ENCODE measurements at regions not wholly inside any gene's neighbourhood (a gene's known extent, or its start where the extent isn't known, plus 50 kb on each side); places are given as distances from the start of the nearest gene placed in this dataset.

GRCh38 chr9:105076729-105077128 lies 148.8 kb upstream of the ABCA1 start:
- CTCF ChIA-PET = interaction anchor here (0.5 kb wide), 1 partner anchor 23 kb away, joined by 4 read pairs; no protein-coding TSS in a partner anchor
- no peak overlapping the region for H3K4me3 ChIP-seq (ENCODE audit: low read depth, low read length)
- POLR2A ChIA-PET = no interaction called here
- H3K9me3 ChIP-seq (ENCODE audit: control insufficient read depth, insufficient read depth, low read depth, low read length) = no peaks in the 10 kb centered on the region
- H3K36me3 ChIP-seq (ENCODE audit: control insufficient read depth in 2 of 2, insufficient read depth in 1 of 2, low read length in 2 of 2) = no peaks in the 10 kb centered on the region
- H3K4me1 ChIP-seq (ENCODE audit: control insufficient read depth, insufficient read depth, low read length) = no peaks in the 10 kb centered on the region
- no peak overlapping the region for H3K27ac ChIP-seq (ENCODE audit: extremely low read depth, low read depth, low read length)
- TF ChIP-seq SETDB1 (IDR thresholded peaks at IDR 0.05; ENCODE audit: insufficient read length, low read length) (peak; percentile 61), ZNF837 (tag by site-specific recombination; IDR thresholded peaks at IDR 0.05) (no peak), ZFP41 (tag by site-specific recombination; IDR thresholded peaks at IDR 0.05; ENCODE audit: borderline replicate concordance) (no peak), TRIM28 (IDR thresholded peaks at IDR 0.05; ENCODE audit: borderline replicate concordance, low read length) (peak; percentile 82; the same call in 1 of the 2 replicates)

GRCh38 chr9:105079457-105079856 lies 151.5 kb upstream of the ABCA1 start:
- no peaks in the 10 kb centered on the region for H3K36me3 ChIP-seq (ENCODE audit: control insufficient read depth in 2 of 2, insufficient read depth in 1 of 2, low read length in 2 of 2)
- H3K27ac ChIP-seq (ENCODE audit: extremely low read depth, low read depth, low read length) = no peak overlapping the region
- H3K4me3 ChIP-seq (ENCODE audit: low read depth, low read length) = no peak overlapping the region
- ChIA-PET POLR2A (no interaction called here), CTCF (no interaction called here)
- no peak for TF ChIP-seq ZNF132 (tag by site-specific recombination; IDR thresholded peaks at IDR 0.05; ENCODE audit: borderline replicate concordance)
- no peak for TF ChIP-seq GLI4 (tag by site-specific recombination; IDR thresholded peaks at IDR 0.05)
- no peak for TF ChIP-seq ZNF555 (tag by site-specific recombination; conservative IDR thresholded peaks at IDR 0.05)
- no peak for TF ChIP-seq BCL11A (tag by site-specific recombination; IDR thresholded peaks at IDR 0.05; ENCODE audit: low read depth)
- no peak for TF ChIP-seq PATZ1 (tag by site-specific recombination; IDR thresholded peaks at IDR 0.05)
- no peak for TF ChIP-seq ZNF707 (tag by site-specific recombination; IDR thresholded peaks at IDR 0.05)
- no peak for TF ChIP-seq TSHZ1 (tag by site-specific recombination; IDR thresholded peaks at IDR 0.05; ENCODE audit: borderline replicate concordance)
- no peak for TF ChIP-seq BCL6B (tag by site-specific recombination; IDR thresholded peaks at IDR 0.05)
- no peaks in the 10 kb centered on the region for H3K4me1 ChIP-seq (ENCODE audit: control insufficient read depth, insufficient read depth, low read length)
- no peaks in the 10 kb centered on the region for H3K9me3 ChIP-seq (ENCODE audit: control insufficient read depth, insufficient read depth, low read depth, low read length)

- ChIA-PET CTCF (no interaction called here), POLR2A (no interaction called here)
- no peak overlapping the region for H3K4me3 ChIP-seq (ENCODE audit: low read depth, low read length)
- no peaks in the 10 kb centered on the region for H3K36me3 ChIP-seq (ENCODE audit: control insufficient read depth in 2 of 2, insufficient read depth in 1 of 2, low read length in 2 of 2)
- no peak overlapping the region for H3K27ac ChIP-seq (ENCODE audit: extremely low read depth, low read depth, low read length)
- no peaks in the 10 kb centered on the region for H3K4me1 ChIP-seq (ENCODE audit: control insufficient read depth, insufficient read depth, low read length)
- H3K9me3 ChIP-seq (ENCODE audit: control insufficient read depth, insufficient read depth, low read depth, low read length) = no peaks in the 10 kb centered on the region
- TF ChIP-seq ZSCAN4 (tag by site-specific recombination; IDR thresholded peaks at IDR 0.05) (no peak), ATF2 (tag by site-specific recombination; IDR thresholded peaks at IDR 0.05; ENCODE audit: low read depth) (no peak), KLF10 (tag by site-specific recombination; IDR thresholded peaks at IDR 0.05) (no peak), AEBP2 (tag by site-specific recombination; IDR thresholded peaks at IDR 0.05; ENCODE audit: borderline replicate concordance) (no peak), ZNF670 (tag by site-specific recombination; IDR thresholded peaks at IDR 0.05; ENCODE audit: low read depth) (no peak), MEIS1 (CRISPR knock-in tag; IDR thresholded peaks at IDR 0.05; ENCODE audit: borderline replicate concordance) (no peak), KLF7 (tag by site-specific recombination; IDR thresholded peaks at IDR 0.05; ENCODE audit: borderline replicate concordance) (no peak), KLF1 (tag by site-specific recombination; IDR thresholded peaks at IDR 0.05) (no peak), ZNF423 (tag by site-specific recombination; IDR thresholded peaks at IDR 0.05) (no peak), SCRT2 (tag by site-specific recombination; IDR thresholded peaks at IDR 0.05) (no peak)
Observed at GRCh38 chr9:105082843-105083242, 154.9 kb upstream of the ABCA1 start.
